ENCODE measurements at regions not wholly inside any gene's neighbourhood (a gene's known extent, or its start where the extent isn't known, plus 50 kb on each side); places are given as distances from the start of the nearest gene placed in this dataset.
"Not testable (repeated sequence)": the region's sequence is repeated elsewhere in the genome, so short reads cannot be mapped to it uniquely, and the experiment has no call there.

- no peak for DNase-seq
Measured at GRCh38 chr4:10275696-10276095, 159.1 kb upstream of the WDR1 start.

- no peak for DNase-seq
Measured at GRCh38 chr4:10273030-10273429, 156.4 kb upstream of the WDR1 start.

GRCh38 chr4:10272511-10272910, 155.9 kb upstream of the WDR1 start:
- no peak for DNase-seq

GRCh38 chr4:10267066-10267465, 150.5 kb upstream of the WDR1 start:
- DNase-seq, result no peak

GRCh38 chr4:10260777-10261176, 144.2 kb upstream of the WDR1 start:
- DNase-seq, result no peak

- DNase-seq, result no peak
Measured at GRCh38 chr4:10259976-10260375, 143.4 kb upstream of the WDR1 start.

- DNase-seq, result no peak
Measured at GRCh38 chr4:10256203-10256602, 139.6 kb upstream of the WDR1 start.

- no peak for DNase-seq
Measured at GRCh38 chr4:10253765-10254164, 137.2 kb upstream of the WDR1 start.

GRCh38 chr4:10245751-10246150, 129.2 kb upstream of the WDR1 start:
- no peak for DNase-seq

GRCh38 chr4:10243856-10244255, 127.3 kb upstream of the WDR1 start:
- no peak for DNase-seq

- DNase-seq, result no peak
Measured at GRCh38 chr4:10240691-10241090, 124.1 kb upstream of the WDR1 start.

GRCh38 chr4:10239982-10240654, 123.5 kb upstream of the WDR1 start:
- DNase-seq, result no peak

GRCh38 chr4:10237131-10237530, 120.5 kb upstream of the WDR1 start:
- DNase-seq, result no peak

- DNase-seq, result no peak
Measured at GRCh38 chr4:10232114-10232513, 115.5 kb upstream of the WDR1 start.

GRCh38 chr4:10226756-10227155, 110.2 kb upstream of the WDR1 start:
- no peak for DNase-seq

GRCh38 chr4:10225096-10225495, 108.5 kb upstream of the WDR1 start:
- DNase-seq, result no peak

GRCh38 chr4:10223782-10224181, 107.2 kb upstream of the WDR1 start:
- DNase-seq, result no peak

- not testable (repeated sequence) for DNase-seq
Measured at GRCh38 chr4:10213481-10213880, 96.9 kb upstream of the WDR1 start.

- DNase-seq, result no peak
Measured at GRCh38 chr4:10212901-10213300, 96.3 kb upstream of the WDR1 start.

- no peak for DNase-seq
Measured at GRCh38 chr4:10212400-10212799, 95.8 kb upstream of the WDR1 start.

GRCh38 chr4:10207116-10207515, 90.5 kb upstream of the WDR1 start:
- no peak for DNase-seq

GRCh38 chr4:10205223-10205622, 88.6 kb upstream of the WDR1 start:
- no peak for DNase-seq

GRCh38 chr4:10204401-10205058, 87.9 kb upstream of the WDR1 start:
- DNase-seq, result no peak

- DNase-seq, result no peak
Measured at GRCh38 chr4:10203851-10204250, 87.3 kb upstream of the WDR1 start.

Measured in occipital lobe (tissue), 1 donor.